ENCODE measurements at regions not wholly inside any gene's neighbourhood (a gene's known extent, or its start where the extent isn't known, plus 50 kb on each side); places are given as distances from the start of the nearest gene placed in this dataset.

DNA sequence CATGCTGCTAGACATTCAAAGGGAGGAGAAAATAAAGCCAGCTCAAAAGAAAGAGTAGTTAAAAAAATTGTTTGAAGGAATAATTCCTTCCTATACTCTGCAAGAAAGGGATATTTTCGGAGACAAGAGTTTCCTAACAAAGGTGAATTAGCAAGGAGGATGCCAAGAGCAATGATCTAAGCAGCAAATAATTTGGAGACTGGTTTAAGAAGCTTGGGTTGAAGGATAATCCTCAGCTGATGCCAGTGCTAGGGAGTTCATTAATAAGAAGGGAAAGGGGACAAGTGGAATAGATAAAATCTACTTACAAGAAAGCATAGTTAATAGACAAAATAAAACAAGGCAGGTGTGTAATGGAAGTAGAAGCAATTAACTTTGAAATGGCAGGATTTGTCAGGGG, 372.3 kb downstream of the NDFIP2 start:
- intact Hi-C loops (cut with DNase I, micrococcal nuclease) = loop anchor here in 1 of 2 experiments (10.0 kb wide), 1 partner anchor 1278 kb away; no protein-coding TSS in a partner anchor
- POLR2A ChIA-PET = no interaction called here

GRCh38 chr13:79851318-79851717, 370.4 kb downstream of the NDFIP2 start:
- Mint-ChIP-seq H3K4me1 (ENCODE audit: low read depth) (no peaks in the 10 kb centered on the region), H3K36me3 (ENCODE audit: low read depth) (no peaks in the 10 kb centered on the region), H3K4me3 (no peak overlapping the region), H3K27me3 (no peaks in the 10 kb centered on the region), H3K9me3 (peaks cover 2% of the 10 kb centered on the region), H3K27ac (no peak overlapping the region)
- ChIA-PET CTCF (no interaction called here), POLR2A (no interaction called here)
- TF ChIP-seq CTCF (IDR thresholded peaks at IDR 0.05) = no peak
- no peaks in the 10 kb centered on the region for H3K9me3 ChIP-seq (ENCODE audit: control insufficient read depth in 1 of 2, insufficient read depth in 1 of 2, low read length in 2 of 2)
- H3K27me3 ChIP-seq (ENCODE audit: control insufficient read depth in 1 of 2, insufficient read depth in 2 of 2, low read length in 2 of 2) = no peaks in the 10 kb centered on the region
- no peak for DNase-seq
- no peaks in the 10 kb centered on the region for H3K36me3 ChIP-seq (ENCODE audit: insufficient read depth, low read length)
- no peak for ATAC-seq (ENCODE audit: poor library complexity)
- intact Hi-C loops (cut with DNase I, micrococcal nuclease) = loop anchor here in 1 of 2 experiments (10.0 kb wide), 1 partner anchor 1277 kb away; no protein-coding TSS in a partner anchor
- no peaks in the 10 kb centered on the region for H3K4me1 ChIP-seq (ENCODE audit: insufficient read depth, low read length)
- no peak overlapping the region for H3K27ac ChIP-seq (ENCODE audit: low read depth in 1 of 2, low read length in 2 of 2)
- H3K4me3 ChIP-seq (ENCODE audit: low read length) = no peak overlapping the region

More for the DNA sequence above, 372.3 kb downstream of the NDFIP2 start:
- H3K27me3 ChIP-seq (ENCODE audit: control insufficient read depth in 1 of 2, insufficient read depth in 2 of 2, low read length in 2 of 2) = no peaks in the 10 kb centered on the region
- DNase-seq (no peak), ATAC-seq (ENCODE audit: poor library complexity) (no peak)
- H3K27ac ChIP-seq (ENCODE audit: low read depth in 1 of 2, low read length in 2 of 2) = no peak overlapping the region
- Mint-ChIP-seq H3K27ac (no peak overlapping the region), H3K36me3 (ENCODE audit: low read depth) (no peaks in the 10 kb centered on the region), H3K4me1 (ENCODE audit: low read depth) (no peaks in the 10 kb centered on the region), H3K9me3 (peaks cover 2% of the 10 kb centered on the region), H3K27me3 (no peaks in the 10 kb centered on the region), H3K4me3 (no peak overlapping the region)
- H3K36me3 ChIP-seq (ENCODE audit: insufficient read depth, low read length) = no peaks in the 10 kb centered on the region
- no peak overlapping the region for H3K4me3 ChIP-seq (ENCODE audit: low read length)
- no peaks in the 10 kb centered on the region for H3K4me1 ChIP-seq (ENCODE audit: insufficient read depth, low read length)
- H3K9me3 ChIP-seq (ENCODE audit: control insufficient read depth in 1 of 2, insufficient read depth in 1 of 2, low read length in 2 of 2) = no peaks in the 10 kb centered on the region
- CTCF ChIA-PET = no interaction called here
- TF ChIP-seq CTCF (IDR thresholded peaks at IDR 0.05) = no peak

DNA sequence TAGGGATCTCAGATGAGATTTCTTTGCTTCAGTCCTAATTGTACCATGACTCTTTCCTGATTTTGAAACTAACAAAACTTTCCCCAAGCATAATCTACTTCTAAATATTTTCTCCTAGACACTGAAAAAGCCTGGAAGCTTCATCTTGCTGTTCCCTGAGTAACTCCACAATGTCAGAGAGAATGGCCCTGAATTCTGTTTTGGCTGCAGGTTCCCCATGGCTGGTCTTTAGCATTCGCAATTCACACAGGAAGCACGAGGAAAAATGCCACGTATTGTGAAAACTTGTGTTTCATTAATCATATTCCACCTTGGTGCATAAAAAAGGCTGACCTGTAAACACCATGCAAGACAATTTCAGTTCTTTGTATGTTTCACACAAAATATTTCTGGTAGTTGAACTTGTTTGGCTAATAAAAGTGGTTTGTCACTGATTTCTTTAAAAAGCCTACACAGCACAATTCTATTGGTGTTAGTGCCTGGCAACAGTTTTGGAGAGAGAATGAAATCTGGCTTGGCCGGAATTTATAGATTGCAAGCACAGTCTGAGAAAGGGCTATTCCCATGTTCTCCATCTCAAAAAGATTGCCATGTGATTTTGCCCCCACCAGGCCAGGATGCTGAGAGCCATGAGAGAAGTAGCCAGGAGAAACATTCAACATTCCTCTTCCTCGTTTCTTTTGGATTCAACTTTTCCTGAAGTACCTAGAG, 367.1 kb downstream of the NDFIP2 start:
- H3K4me3 ChIP-seq (ENCODE audit: low read length) = no peak overlapping the region
- H3K4me1 ChIP-seq (ENCODE audit: insufficient read depth, low read length) = no peaks in the 10 kb centered on the region
- no peaks in the 10 kb centered on the region for H3K36me3 ChIP-seq (ENCODE audit: insufficient read depth, low read length)
- TF ChIP-seq CTCF (IDR thresholded peaks at IDR 0.05) = no peak
- ChIA-PET CTCF (no interaction called here), POLR2A (no interaction called here)
- no peak for ATAC-seq (ENCODE audit: poor library complexity)
- no peak overlapping the region for H3K4me3 Mint-ChIP-seq
- no peak overlapping the region for H3K27ac ChIP-seq (ENCODE audit: low read depth in 1 of 2, low read length in 2 of 2)
- no peak for DNase-seq
- no peaks in the 10 kb centered on the region for H3K27me3 Mint-ChIP-seq
- H3K27me3 ChIP-seq (ENCODE audit: control insufficient read depth in 1 of 2, insufficient read depth in 2 of 2, low read length in 2 of 2) = no peaks in the 10 kb centered on the region
- intact Hi-C loops (cut with DNase I, micrococcal nuclease) = no loop called here
- H3K27ac Mint-ChIP-seq = no peak overlapping the region
- no peaks in the 10 kb centered on the region for H3K4me1 Mint-ChIP-seq (ENCODE audit: low read depth)
- H3K9me3 ChIP-seq (ENCODE audit: control insufficient read depth in 1 of 2, insufficient read depth in 1 of 2, low read length in 2 of 2) = no peaks in the 10 kb centered on the region
- H3K36me3 Mint-ChIP-seq (ENCODE audit: low read depth) = no peaks in the 10 kb centered on the region
- no peaks in the 10 kb centered on the region for H3K9me3 Mint-ChIP-seq

Measured in CD4-positive, alpha-beta T cell (primary cell).